PC-3 (cell line): ENCODE measurements at regions not wholly inside any gene's neighbourhood (a gene's known extent, or its start where the extent isn't known, plus 50 kb on each side); places are given as distances from the start of the nearest gene placed in this dataset.

ENCODE experiments used
- ATAC-seq: fragments of 200-7000 bp; cut with Tn5 transposase; 2 replicates; pipeline ENCODE4 v1.9.1; 2020; ENCODE audit warnings: mild to moderate bottlenecking, moderate library complexity
- BruUV-seq: library from RNA; stranded (reverse); fragments of 400-500 nt; replicated peaks from 2 replicates; lab custom pipeline; 2021; lab: Mats Ljungman, UMichigan
- CTCF ChIA-PET: fragments of 300-600 bp; sonication (Branson Sonifier 250); formaldehyde crosslinking; loops from one replicate; lab custom pipeline; 2022; ENCODE audit warnings: antibody characterized with exemption; lab: Charles Lee
- POLR2A ChIA-PET: fragments of 300-600 bp; sonication (Branson Sonifier 250); formaldehyde crosslinking; loops from one replicate; lab custom pipeline; 2022; ENCODE audit warnings: antibody characterized with exemption; ENCODE audit not compliant: unreplicated experiment; lab: Charles Lee
- DNase-seq: peaks from one replicate; pipeline ENCODE4 v3.0.0-alpha.2; 2015
- H2AFZ ChIP-seq: fragments of 300-600 bp; sonication (generic); 2 replicates; pipeline ENCODE4 v1.6.0; 2016; ENCODE audit warnings: antibody characterized with exemption, low read length
- H3F3A ChIP-seq: fragments of 300-600 bp; sonication (generic); one replicate; pipeline ENCODE4 v1.6.0; 2017; ENCODE audit warnings: antibody characterized with exemption, low read length, control low read depth, mild to moderate bottlenecking; ENCODE audit not compliant: unreplicated experiment
- H3K27ac ChIP-seq: fragments of 300-600 bp; sonication (generic); 2 replicates; pipeline ENCODE4 v1.5.1; 2016; ENCODE audit warnings: mild to moderate bottlenecking, low read length
- H3K27me3 ChIP-seq: fragments of 300-600 bp; sonication (generic); 2 replicates; pipeline ENCODE4 v1.6.1; 2016; ENCODE audit warnings: low read length, mixed read lengths
- H3K36me3 ChIP-seq: fragments of 300-600 bp; sonication (generic); 2 replicates; pipeline ENCODE4 v1.6.1; 2016; ENCODE audit warnings: low read depth, mixed run types, low read length, mixed read lengths
- H3K4me1 ChIP-seq: fragments of 300-600 bp; sonication (generic); 2 replicates; pipeline ENCODE4 v1.5.1; 2016; ENCODE audit warnings: low read length; ENCODE audit not compliant: insufficient read depth
- H3K4me2 ChIP-seq: fragments of 300-600 bp; sonication (generic); 2 replicates; pipeline ENCODE4 v1.6.0; 2016; ENCODE audit warnings: low read length
- H3K4me3 ChIP-seq: fragments of 300-600 bp; sonication (generic); 2 replicates; pipeline ENCODE4 v1.5.1; 2016; ENCODE audit warnings: mild to moderate bottlenecking, low read length, mixed read lengths
- H3K79me2 ChIP-seq: fragments of 300-600 bp; sonication (generic); 2 replicates; pipeline ENCODE4 v1.6.1; 2017; ENCODE audit warnings: low read length, mixed read lengths
- H3K9ac ChIP-seq: fragments of 300-600 bp; sonication (generic); 2 replicates; pipeline ENCODE4 v1.6.0; 2016; ENCODE audit warnings: mild to moderate bottlenecking, low read length
- H3K9me2 ChIP-seq: fragments of 300-600 bp; sonication (generic); replicated peaks from 2 replicates; pipeline ENCODE4 v1.6.1; 2016; ENCODE audit warnings: mixed run types, low read length, mixed read lengths
- H3K9me3 ChIP-seq: fragments of 300-600 bp; sonication (generic); 2 replicates; pipeline ENCODE4 v1.6.1; 2016; ENCODE audit warnings: low read length, mixed read lengths
- H4K20me1 ChIP-seq: fragments of 300-600 bp; sonication (generic); 2 replicates; pipeline ENCODE4 v1.6.1; 2016; ENCODE audit warnings: low read length, mixed read lengths
- CTCF ChIP-seq: fragments of 300-600 bp; sonication (generic); conservative IDR thresholded peaks from 2 replicates; pipeline ENCODE4 v1.5.1; 2017; ENCODE audit warnings: antibody characterized with exemption, low read depth, mild to moderate bottlenecking, low read length
- EZH2 ChIP-seq: fragments of 300-600 bp; sonication (generic); IDR thresholded peaks from one replicate; pipeline ENCODE4 v1.6.1; 2017; ENCODE audit warnings: antibody characterized with exemption, mild to moderate bottlenecking, low read length; ENCODE audit not compliant: unreplicated experiment
- EZH2phosphoT487 ChIP-seq: fragments of 300-600 bp; sonication (generic); IDR thresholded peaks from 2 replicates; pipeline ENCODE4 v1.6.1; 2018; ENCODE audit warnings: mild to moderate bottlenecking, antibody characterized with exemption, low read length, borderline replicate concordance
- intact Hi-C: fragments of 100-400 bp; cut with micrococcal nuclease; formaldehyde crosslinking; loops from 2 replicates; pipeline ENCODE4 v1.9.0; 2023

- no peak overlapping the region for H3K9ac ChIP-seq
- H3K27me3 ChIP-seq = no peaks in the 10 kb centered on the region
- DNase-seq (peak; percentile 42), ATAC-seq (no peak)
- TF ChIP-seq CTCF (no peak), EZH2phosphoT487 (no peak), EZH2 (no peak)
- intact Hi-C loops = no loop called here
- no peaks in the 10 kb centered on the region for H3K79me2 ChIP-seq
- H3K4me2 ChIP-seq = no peak overlapping the region
- H3F3A ChIP-seq = no peaks in the 10 kb centered on the region
- ChIA-PET POLR2A (no interaction called here), CTCF (no interaction called here)
- no peaks in the 10 kb centered on the region for H3K36me3 ChIP-seq
- H3K4me1 ChIP-seq = no peaks in the 10 kb centered on the region
- no peaks in the 10 kb centered on the region for H3K9me3 ChIP-seq
- H2AFZ ChIP-seq = no peak overlapping the region
- no peak overlapping the region for H3K4me3 ChIP-seq
- no TSS peak for BruUV-seq
- no peak overlapping the region for H3K27ac ChIP-seq
- no peaks in the 10 kb centered on the region for H3K9me2 ChIP-seq
- H4K20me1 ChIP-seq = no peaks in the 10 kb centered on the region
Measured at GRCh38 chr6:50939931-50940330, 121.3 kb downstream of the TFAP2B start.

- ChIA-PET POLR2A (no interaction called here), CTCF (no interaction called here)
- Histone ChIP-seq H3K4me2 (no peak overlapping the region), H3K9me3 (no peaks in the 10 kb centered on the region), H3K79me2 (no peaks in the 10 kb centered on the region), H3K27ac (no peak overlapping the region), H3K4me3 (no peak overlapping the region), H2AFZ (no peak overlapping the region), H3K4me1 (no peaks in the 10 kb centered on the region), H3F3A (no peaks in the 10 kb centered on the region), H3K27me3 (no peaks in the 10 kb centered on the region), H3K9ac (no peak overlapping the region), H3K9me2 (no peaks in the 10 kb centered on the region), H4K20me1 (no peaks in the 10 kb centered on the region), H3K36me3 (no peaks in the 10 kb centered on the region)
- DNase-seq (peak; percentile 4), ATAC-seq (no peak; the same call in 1 of the 2 replicates)
- intact Hi-C loops = no loop called here
- no peak for TF ChIP-seq EZH2phosphoT487
- TF ChIP-seq CTCF = no peak
- TF ChIP-seq EZH2 = no peak
- BruUV-seq = no TSS peak
Measured at GRCh38 chr6:50945789-50946188, 127.1 kb downstream of the TFAP2B start.

GRCh38 chr6:50952092-50952907 is 133.6 kb downstream of the TFAP2B start:
- H3K4me2 ChIP-seq = 0 out of 2 replicates have a peak overlapping the region, but pooled peaks have one; percentile 11
- ChIA-PET CTCF (no interaction called here), POLR2A (no interaction called here)
- no peaks in the 10 kb centered on the region for H3K9me2 ChIP-seq
- no peaks in the 10 kb centered on the region for H3K79me2 ChIP-seq
- no peaks in the 10 kb centered on the region for H3K9me3 ChIP-seq
- no peaks in the 10 kb centered on the region for H3K36me3 ChIP-seq
- ATAC-seq (peak; percentile 69), DNase-seq (peak; percentile 54)
- no peaks in the 10 kb centered on the region for H3F3A ChIP-seq
- no peaks in the 10 kb centered on the region for H3K27me3 ChIP-seq
- H3K9ac ChIP-seq = no peak overlapping the region
- no peak for TF ChIP-seq EZH2phosphoT487
- peak; percentile 26; the same call in 1 of the 2 replicates for TF ChIP-seq CTCF
- intact Hi-C loops = no loop called here
- no peaks in the 10 kb centered on the region for H4K20me1 ChIP-seq
- peak overlapping the region; percentile 72 for H2AFZ ChIP-seq
- H3K4me3 ChIP-seq = no peak overlapping the region
- H3K4me1 ChIP-seq = peaks cover 9% of the 10 kb centered on the region; the same call in 1 of the 2 replicates
- no TSS peak for BruUV-seq
- no peak overlapping the region for H3K27ac ChIP-seq
